OCI-LY1 (cell line): ENCODE measurements at regions not wholly inside any gene's neighbourhood (a gene's known extent, or its start where the extent isn't known, plus 50 kb on each side); places are given as distances from the start of the nearest gene placed in this dataset.

Experiments
- EZH2 ChIP-seq: fragments of 200-600 bp; sonication (generic), shearing (Covaris generic); IDR thresholded peaks from 2 replicates; pipeline ENCODE4 v1.8.0; 2017; ENCODE audit warnings: borderline replicate concordance, mixed run types, mild to moderate bottlenecking, antibody characterized with exemption, low read length, moderate library complexity, mixed read lengths
- TF ChIP-seq, protein P1 (sequence below): fragments of 200-600 bp; sonication (generic), shearing (Covaris generic); IDR thresholded peaks from 2 replicates; pipeline ENCODE4 v1.5.1; 2017; ENCODE audit warnings: mild to moderate bottlenecking, antibody characterized with exemption, low read length, moderate library complexity, mixed read lengths

GRCh38 chr9:87270848-87271234 is 226.8 kb upstream of the DAPK1 start:
- TF ChIP-seq, protein P1, sequence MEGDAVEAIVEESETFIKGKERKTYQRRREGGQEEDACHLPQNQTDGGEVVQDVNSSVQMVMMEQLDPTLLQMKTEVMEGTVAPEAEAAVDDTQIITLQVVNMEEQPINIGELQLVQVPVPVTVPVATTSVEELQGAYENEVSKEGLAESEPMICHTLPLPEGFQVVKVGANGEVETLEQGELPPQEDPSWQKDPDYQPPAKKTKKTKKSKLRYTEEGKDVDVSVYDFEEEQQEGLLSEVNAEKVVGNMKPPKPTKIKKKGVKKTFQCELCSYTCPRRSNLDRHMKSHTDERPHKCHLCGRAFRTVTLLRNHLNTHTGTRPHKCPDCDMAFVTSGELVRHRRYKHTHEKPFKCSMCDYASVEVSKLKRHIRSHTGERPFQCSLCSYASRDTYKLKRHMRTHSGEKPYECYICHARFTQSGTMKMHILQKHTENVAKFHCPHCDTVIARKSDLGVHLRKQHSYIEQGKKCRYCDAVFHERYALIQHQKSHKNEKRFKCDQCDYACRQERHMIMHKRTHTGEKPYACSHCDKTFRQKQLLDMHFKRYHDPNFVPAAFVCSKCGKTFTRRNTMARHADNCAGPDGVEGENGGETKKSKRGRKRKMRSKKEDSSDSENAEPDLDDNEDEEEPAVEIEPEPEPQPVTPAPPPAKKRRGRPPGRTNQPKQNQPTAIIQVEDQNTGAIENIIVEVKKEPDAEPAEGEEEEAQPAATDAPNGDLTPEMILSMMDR, result no peak
- no peak for TF ChIP-seq EZH2
